ENCODE measurements at regions not wholly inside any gene's neighbourhood (a gene's known extent, or its start where the extent isn't known, plus 50 kb on each side); places are given as distances from the start of the nearest gene placed in this dataset.

GRCh38 chr6:27617046-27617687, 144.3 kb upstream of the ZNF184 start:
- TF ChIP-seq CTCF (IDR thresholded peaks at IDR 0.05): no peak
- no peak for TF ChIP-seq POLR2A (IDR thresholded peaks at IDR 0.05)
